ENCODE measurements at regions not wholly inside any gene's neighbourhood (a gene's known extent, or its start where the extent isn't known, plus 50 kb on each side); places are given as distances from the start of the nearest gene placed in this dataset.

DNA sequence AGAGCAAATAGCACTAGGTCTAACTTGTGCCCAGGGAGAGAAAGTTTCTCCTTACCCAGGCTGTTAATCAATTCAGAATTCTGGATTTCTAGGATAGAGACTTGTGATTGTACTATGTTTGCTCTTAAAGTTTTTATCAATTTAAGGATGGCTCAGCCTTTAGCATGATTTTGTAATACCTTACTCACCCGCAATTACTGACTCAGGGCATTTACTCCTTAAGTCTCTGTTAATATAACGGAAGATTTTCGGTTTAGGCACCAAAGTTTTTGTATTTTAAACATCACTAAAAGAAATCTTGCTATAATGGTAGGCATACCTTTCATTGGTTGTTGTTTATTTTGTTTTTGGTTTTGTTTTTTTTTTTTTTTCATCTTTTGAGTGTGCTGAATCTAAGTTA is 358.2 kb downstream of the RBM43 start:
- no peak overlapping the region for H3K4me3 ChIP-seq
- H3K4me1 ChIP-seq (ENCODE audit: insufficient read depth), result no peaks in the 10 kb centered on the region
- Mint-ChIP-seq H3K4me3 (no peak overlapping the region), H3K9me3 (peaks cover 24% of the 10 kb centered on the region), H3K4me1 (no peaks in the 10 kb centered on the region), H3K36me3 (ENCODE audit: low read depth) (peaks cover 27% of the 10 kb centered on the region), H3K27ac (no peak overlapping the region), H3K27me3 (ENCODE audit: insufficient read depth, low read depth, poor library complexity) (no peaks in the 10 kb centered on the region)
- no peaks in the 10 kb centered on the region; the same call in 1 of the 2 replicates for H3K36me3 ChIP-seq (ENCODE audit: insufficient read depth)
- no peak for ATAC-seq
- H2AFZ ChIP-seq, result no peak overlapping the region
- no peaks in the 10 kb centered on the region for H4K20me1 ChIP-seq (replicated peaks; ENCODE audit: insufficient read depth)
- no peaks in the 10 kb centered on the region for H3K79me2 ChIP-seq (replicated peaks; ENCODE audit: insufficient read depth)
- peaks cover 11% of the 10 kb centered on the region for H3K9me2 ChIP-seq (ENCODE audit: insufficient read depth)
- no peaks in the 10 kb centered on the region for H3F3A ChIP-seq (replicated peaks; ENCODE audit: low read depth)
- no peak for DNase-seq (ENCODE audit: low spot score)
- H3K27ac ChIP-seq (ENCODE audit: low read depth), result no peak overlapping the region
- no peaks in the 10 kb centered on the region for H3K27me3 ChIP-seq (ENCODE audit: insufficient read depth)
- TF ChIP-seq, protein P1, sequence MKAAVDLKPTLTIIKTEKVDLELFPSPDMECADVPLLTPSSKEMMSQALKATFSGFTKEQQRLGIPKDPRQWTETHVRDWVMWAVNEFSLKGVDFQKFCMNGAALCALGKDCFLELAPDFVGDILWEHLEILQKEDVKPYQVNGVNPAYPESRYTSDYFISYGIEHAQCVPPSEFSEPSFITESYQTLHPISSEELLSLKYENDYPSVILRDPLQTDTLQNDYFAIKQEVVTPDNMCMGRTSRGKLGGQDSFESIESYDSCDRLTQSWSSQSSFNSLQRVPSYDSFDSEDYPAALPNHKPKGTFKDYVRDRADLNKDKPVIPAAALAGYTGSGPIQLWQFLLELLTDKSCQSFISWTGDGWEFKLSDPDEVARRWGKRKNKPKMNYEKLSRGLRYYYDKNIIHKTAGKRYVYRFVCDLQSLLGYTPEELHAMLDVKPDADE (IDR thresholded peaks at IDR 0.05), result no peak
- no peak for TF ChIP-seq NANOG (IDR thresholded peaks at IDR 0.05; ENCODE audit: borderline replicate concordance)
- no peak for TF ChIP-seq ZNF114 (CRISPR knock-in tag; IDR thresholded peaks at IDR 0.05)
- TF ChIP-seq ZNF331 (CRISPR knock-in tag; IDR thresholded peaks at IDR 0.05; ENCODE audit: low read depth), result no peak
- no peak for TF ChIP-seq STAT1 (IDR thresholded peaks at IDR 0.05; ENCODE audit: unreplicated experiment)
- no peak for TF ChIP-seq REST (IDR thresholded peaks at IDR 0.05; ENCODE audit: unreplicated experiment)
- no peak for TF ChIP-seq JUNB (IDR thresholded peaks at IDR 0.05; ENCODE audit: unreplicated experiment)
- TF ChIP-seq EZH2phosphoT487 (IDR thresholded peaks at IDR 0.05; ENCODE audit: unreplicated experiment), result no peak
- TF ChIP-seq CTCF (conservative IDR thresholded peaks at IDR 0.05; ENCODE audit: low read depth in 2 of 2), result no peak
- TF ChIP-seq, protein P2, sequence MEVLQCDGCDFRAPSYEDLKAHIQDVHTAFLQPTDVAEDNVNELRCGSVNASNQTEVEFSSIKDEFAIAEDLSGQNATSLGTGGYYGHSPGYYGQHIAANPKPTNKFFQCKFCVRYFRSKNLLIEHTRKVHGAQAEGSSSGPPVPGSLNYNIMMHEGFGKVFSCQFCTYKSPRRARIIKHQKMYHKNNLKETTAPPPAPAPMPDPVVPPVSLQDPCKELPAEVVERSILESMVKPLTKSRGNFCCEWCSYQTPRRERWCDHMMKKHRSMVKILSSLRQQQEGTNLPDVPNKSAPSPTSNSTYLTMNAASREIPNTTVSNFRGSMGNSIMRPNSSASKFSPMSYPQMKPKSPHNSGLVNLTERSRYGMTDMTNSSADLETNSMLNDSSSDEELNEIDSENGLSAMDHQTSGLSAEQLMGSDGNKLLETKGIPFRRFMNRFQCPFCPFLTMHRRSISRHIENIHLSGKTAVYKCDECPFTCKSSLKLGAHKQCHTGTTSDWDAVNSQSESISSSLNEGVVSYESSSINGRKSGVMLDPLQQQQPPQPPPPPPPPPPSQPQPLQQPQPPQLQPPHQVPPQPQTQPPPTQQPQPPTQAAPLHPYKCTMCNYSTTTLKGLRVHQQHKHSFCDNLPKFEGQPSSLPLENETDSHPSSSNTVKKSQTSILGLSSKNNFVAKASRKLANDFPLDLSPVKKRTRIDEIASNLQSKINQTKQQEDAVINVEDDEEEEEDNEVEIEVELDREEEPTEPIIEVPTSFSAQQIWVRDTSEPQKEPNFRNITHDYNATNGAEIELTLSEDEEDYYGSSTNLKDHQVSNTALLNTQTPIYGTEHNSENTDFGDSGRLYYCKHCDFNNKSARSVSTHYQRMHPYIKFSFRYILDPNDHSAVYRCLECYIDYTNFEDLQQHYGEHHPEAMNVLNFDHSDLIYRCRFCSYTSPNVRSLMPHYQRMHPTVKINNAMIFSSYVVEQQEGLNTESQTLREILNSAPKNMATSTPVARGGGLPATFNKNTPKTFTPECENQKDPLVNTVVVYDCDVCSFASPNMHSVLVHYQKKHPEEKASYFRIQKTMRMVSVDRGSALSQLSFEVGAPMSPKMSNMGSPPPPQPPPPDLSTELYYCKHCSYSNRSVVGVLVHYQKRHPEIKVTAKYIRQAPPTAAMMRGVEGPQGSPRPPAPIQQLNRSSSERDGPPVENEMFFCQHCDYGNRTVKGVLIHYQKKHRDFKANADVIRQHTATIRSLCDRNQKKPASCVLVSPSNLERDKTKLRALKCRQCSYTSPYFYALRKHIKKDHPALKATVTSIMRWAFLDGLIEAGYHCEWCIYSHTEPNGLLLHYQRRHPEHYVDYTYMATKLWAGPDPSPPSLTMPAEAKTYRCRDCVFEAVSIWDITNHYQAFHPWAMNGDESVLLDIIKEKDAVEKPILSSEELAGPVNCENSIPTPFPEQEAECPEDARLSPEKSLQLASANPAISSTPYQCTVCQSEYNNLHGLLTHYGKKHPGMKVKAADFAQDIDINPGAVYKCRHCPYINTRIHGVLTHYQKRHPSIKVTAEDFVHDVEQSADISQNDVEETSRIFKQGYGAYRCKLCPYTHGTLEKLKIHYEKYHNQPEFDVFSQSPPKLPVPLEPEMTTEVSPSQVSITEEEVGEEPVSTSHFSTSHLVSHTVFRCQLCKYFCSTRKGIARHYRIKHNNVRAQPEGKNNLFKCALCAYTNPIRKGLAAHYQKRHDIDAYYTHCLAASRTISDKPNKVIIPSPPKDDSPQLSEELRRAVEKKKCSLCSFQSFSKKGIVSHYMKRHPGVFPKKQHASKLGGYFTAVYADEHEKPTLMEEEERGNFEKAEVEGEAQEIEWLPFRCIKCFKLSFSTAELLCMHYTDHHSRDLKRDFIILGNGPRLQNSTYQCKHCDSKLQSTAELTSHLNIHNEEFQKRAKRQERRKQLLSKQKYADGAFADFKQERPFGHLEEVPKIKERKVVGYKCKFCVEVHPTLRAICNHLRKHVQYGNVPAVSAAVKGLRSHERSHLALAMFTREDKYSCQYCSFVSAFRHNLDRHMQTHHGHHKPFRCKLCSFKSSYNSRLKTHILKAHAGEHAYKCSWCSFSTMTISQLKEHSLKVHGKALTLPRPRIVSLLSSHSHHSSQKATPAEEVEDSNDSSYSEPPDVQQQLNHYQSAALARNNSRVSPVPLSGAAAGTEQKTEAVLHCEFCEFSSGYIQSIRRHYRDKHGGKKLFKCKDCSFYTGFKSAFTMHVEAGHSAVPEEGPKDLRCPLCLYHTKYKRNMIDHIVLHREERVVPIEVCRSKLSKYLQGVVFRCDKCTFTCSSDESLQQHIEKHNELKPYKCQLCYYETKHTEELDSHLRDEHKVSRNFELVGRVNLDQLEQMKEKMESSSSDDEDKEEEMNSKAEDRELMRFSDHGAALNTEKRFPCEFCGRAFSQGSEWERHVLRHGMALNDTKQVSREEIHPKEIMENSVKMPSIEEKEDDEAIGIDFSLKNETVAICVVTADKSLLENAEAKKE (CRISPR knock-in tag; IDR thresholded peaks at IDR 0.05), result no peak
- TF ChIP-seq POLR2AphosphoS5 (IDR thresholded peaks at IDR 0.05; ENCODE audit: low read depth), result no peak
- no peak for TF ChIP-seq CREB1 (CRISPR knock-in tag; IDR thresholded peaks at IDR 0.05; ENCODE audit: low read depth)
- TF ChIP-seq EZH2 (IDR thresholded peaks at IDR 0.05; ENCODE audit: low read depth, unreplicated experiment), result no peak
- H3K4me2 ChIP-seq, result no peak overlapping the region

All from GM23338 (cell line).